CD14-positive monocyte (primary cell): ENCODE measurements at regions not wholly inside any gene's neighbourhood (a gene's known extent, or its start where the extent isn't known, plus 50 kb on each side); places are given as distances from the start of the nearest gene placed in this dataset.

Experiments used
- DNase-seq, 3 donors: peaks; one replicate each; pipeline ENCODE4 v3.0.0-alpha.2; 2011 to 2022
- H2AFZ ChIP-seq: 2 replicates; pipeline ENCODE4 v1.6.0; 2012; ENCODE audit warnings: mild to moderate bottlenecking, low read depth, low read length, inconsistent platforms; ENCODE audit not compliant: insufficient read depth, poor library complexity, severe bottlenecking
- H3K27ac ChIP-seq, 2 donors: 1 replicate in 1 of 2; 2 replicates in 1 of 2; pipeline ENCODE4 v1.5.1; 2012 to 2013; ENCODE audit warnings: low read length in 2 of 2, control low read depth in 1 of 2, inconsistent platforms in 1 of 2, low read depth in 1 of 2, mild to moderate bottlenecking in 1 of 2
- H3K27me3 ChIP-seq, 2 donors: one replicate each; pipeline versions ENCODE4 v1.6.0 to v1.6.1; 2011 to 2013; ENCODE audit warnings: low read length in 2 of 2; ENCODE audit not compliant: control insufficient read depth in 2 of 2, insufficient read depth in 2 of 2
- H3K36me3 ChIP-seq, 2 donors: replicated peaks in 1 of 2; 1 replicate in 1 of 2; 2 replicates in 1 of 2; pipeline versions ENCODE4 v1.5.1 to v1.6.1; 2012 to 2013; ENCODE audit warnings: low read length in 2 of 2, control low read depth in 1 of 2, inconsistent platforms in 1 of 2, mild to moderate bottlenecking in 1 of 2; ENCODE audit not compliant: insufficient read depth in 2 of 2, control insufficient read depth in 1 of 2
- H3K4me1 ChIP-seq, 2 donors: 1 replicate in 1 of 2; 2 replicates in 1 of 2; pipeline versions ENCODE4 v1.5.1 to v1.6.1; 2012 to 2013; ENCODE audit warnings: low read length in 2 of 2, control low read depth in 1 of 2, inconsistent platforms in 1 of 2, mild to moderate bottlenecking in 1 of 2, moderate library complexity in 1 of 2; ENCODE audit not compliant: insufficient read depth in 2 of 2, control insufficient read depth in 1 of 2
- H3K4me2 ChIP-seq: replicated peaks from 2 replicates; pipeline ENCODE3; 2012; ENCODE audit warnings: low read length, moderate library complexity, mild to moderate bottlenecking; ENCODE audit not compliant: poor library complexity, severe bottlenecking; ENCODE audit errors: extremely low read depth
- H3K4me3 ChIP-seq, 3 experiments: fragments of 200-600 bp in 1 of 3; sonication (generic) in 1 of 3; replicated peaks in 1 of 3; 1 replicate in 2 of 3; 2 replicates in 1 of 3; pipeline ENCODE4 v1.5.1; 2011 to 2013; ENCODE audit warnings: low read length in 3 of 3, mild to moderate bottlenecking in 3 of 3, control low read depth in 2 of 3, low read depth in 2 of 3, inconsistent platforms in 1 of 3, moderate library complexity in 1 of 3
- H3K79me2 ChIP-seq: 2 replicates; pipeline ENCODE4 v1.6.0; 2012; ENCODE audit warnings: mild to moderate bottlenecking, control low read depth, inconsistent platforms, low read length, moderate library complexity; ENCODE audit not compliant: insufficient read depth
- H3K9ac ChIP-seq: 2 replicates; pipeline ENCODE4 v1.6.0; 2017; ENCODE audit warnings: low read length, mild to moderate bottlenecking; ENCODE audit not compliant: insufficient read depth, poor library complexity, severe bottlenecking
- H3K9me3 ChIP-seq, 2 donors: replicated peaks in 1 of 2; 1 replicate in 1 of 2; 2 replicates in 1 of 2; pipeline versions ENCODE4 v1.5.1 to v1.6.1; 2012 to 2013; ENCODE audit warnings: low read length in 2 of 2, control low read depth in 1 of 2; ENCODE audit not compliant: control insufficient read depth in 1 of 2, insufficient read depth in 1 of 2
- H4K20me1 ChIP-seq: 2 replicates; pipeline ENCODE4 v1.6.0; 2012; ENCODE audit warnings: mild to moderate bottlenecking, low read length, control low read depth, moderate library complexity; ENCODE audit not compliant: insufficient read depth
- H3K27ac Mint-ChIP-seq, 7 donors: one replicate each; pipeline ENCODE4 v1.8.0; 2020; ENCODE audit warnings: mild to moderate bottlenecking in 7 of 7, mixed read lengths in 7 of 7, moderate library complexity in 6 of 7, inconsistent platforms in 2 of 7
- H3K27me3 Mint-ChIP-seq, 3 donors: one replicate each; pipeline ENCODE4 v1.8.0; 2021 to 2022; ENCODE audit warnings: low read depth in 3 of 3, mild to moderate bottlenecking in 3 of 3, mixed read lengths in 3 of 3, moderate library complexity in 3 of 3, inconsistent platforms in 1 of 3
- H3K36me3 Mint-ChIP-seq, 2 donors: one replicate each; pipeline ENCODE4 v1.8.0; 2020; ENCODE audit warnings: mixed read lengths in 2 of 2, inconsistent platforms in 1 of 2, mild to moderate bottlenecking in 1 of 2
- H3K4me1 Mint-ChIP-seq: one replicate; pipeline ENCODE4 v1.8.0; 2020; ENCODE audit warnings: mild to moderate bottlenecking, mixed read lengths
- H3K4me3 Mint-ChIP-seq, 2 donors: one replicate each; pipeline ENCODE4 v1.8.0; 2020; ENCODE audit warnings: mild to moderate bottlenecking in 2 of 2, mixed read lengths in 2 of 2, moderate library complexity in 1 of 2
- H3K9me3 Mint-ChIP-seq, 7 donors: one replicate each; pipeline ENCODE4 v1.8.0; 2020 to 2022; ENCODE audit warnings: mixed read lengths in 7 of 7, mild to moderate bottlenecking in 6 of 7, moderate library complexity in 6 of 7, inconsistent platforms in 2 of 7
- CTCF ChIP-seq: fragments of 200-600 bp; IDR thresholded peaks from one replicate; pipeline ENCODE4 v1.8.0; 2022; ENCODE audit warnings: antibody characterized with exemption, mild to moderate bottlenecking
- WGBS: methylation state at CpG from one replicate; pipeline ENCODE4 v1.1.5; 2013; ENCODE audit warnings: missing lambda C conversion rate; ENCODE audit not compliant: insufficient coverage; 5-methylcytosine and 5-hydroxymethylcytosine counted together
- intact Hi-C, 2 donors: fragments of 100-400 bp; cut with micrococcal nuclease; formaldehyde crosslinking; loops; one replicate each; pipeline versions ENCODE4 v1.15.0 to v1.15.1; 2023

GRCh38 chr10:65319493-65319892 is 1606.3 kb upstream of the LRRTM3 start:
- H3K36me3 ChIP-seq = no peaks in the 10 kb centered on the region
- no peak for DNase-seq
- H3K4me1 Mint-ChIP-seq = no peaks in the 10 kb centered on the region
- no peaks in the 10 kb centered on the region for H3K9me3 Mint-ChIP-seq
- no peak overlapping the region for H3K9ac ChIP-seq
- WGBS = 88% methylated on average over 5 of the region's 5 CpGs
- no peak overlapping the region for H3K27ac Mint-ChIP-seq
- H3K4me3 ChIP-seq = no peak overlapping the region
- H3K4me1 ChIP-seq = no peaks in the 10 kb centered on the region
- no peaks in the 10 kb centered on the region for H3K36me3 Mint-ChIP-seq
- no peaks in the 10 kb centered on the region for H3K27me3 ChIP-seq
- H2AFZ ChIP-seq = no peak overlapping the region
- no peaks in the 10 kb centered on the region for H4K20me1 ChIP-seq
- H3K79me2 ChIP-seq = no peaks in the 10 kb centered on the region
- no peak overlapping the region for H3K4me2 ChIP-seq
- no peak overlapping the region for H3K4me3 Mint-ChIP-seq
- H3K9me3 ChIP-seq = no peaks in the 10 kb centered on the region
- intact Hi-C loops = no loop called here
- no peak for TF ChIP-seq CTCF
- H3K27me3 Mint-ChIP-seq = peaks cover 0 to 1% (median 0%) of the 10 kb centered on the region in 3 donors
- H3K27ac ChIP-seq = no peak overlapping the region

- intact Hi-C loops = no loop called here
- no peaks in the 10 kb centered on the region for H3K36me3 Mint-ChIP-seq
- no peaks in the 10 kb centered on the region for H3K4me1 ChIP-seq
- no peaks in the 10 kb centered on the region for H3K79me2 ChIP-seq
- H3K9ac ChIP-seq = no peak overlapping the region
- no peak for TF ChIP-seq CTCF
- peaks cover 0 to under 1% (median 0%) of the 10 kb centered on the region in 7 donors for H3K9me3 Mint-ChIP-seq
- H3K4me1 Mint-ChIP-seq = no peaks in the 10 kb centered on the region
- no peaks in the 10 kb centered on the region for H4K20me1 ChIP-seq
- no peaks in the 10 kb centered on the region for H3K27me3 ChIP-seq
- peaks cover 0 to 1% (median 0%) of the 10 kb centered on the region in 3 donors for H3K27me3 Mint-ChIP-seq
- H3K4me3 Mint-ChIP-seq = no peak overlapping the region
- WGBS = no CpG with 5 or more reads among the region's 3 CpGs
- no peak overlapping the region for H3K27ac ChIP-seq
- no peak for DNase-seq
- H3K4me2 ChIP-seq = no peak overlapping the region
- H2AFZ ChIP-seq = no peak overlapping the region
- H3K27ac Mint-ChIP-seq = no peak overlapping the region
- no peaks in the 10 kb centered on the region for H3K36me3 ChIP-seq
- no peak overlapping the region for H3K4me3 ChIP-seq
- no peaks in the 10 kb centered on the region for H3K9me3 ChIP-seq
Observed at GRCh38 chr10:65320236-65321026, 1605.4 kb upstream of the LRRTM3 start.
